Keratinocyte (primary cell): ENCODE measurements at regions not wholly inside any gene's neighbourhood (a gene's known extent, or its start where the extent isn't known, plus 50 kb on each side); places are given as distances from the start of the nearest gene placed in this dataset.

Experiments used
- EZH2 ChIP-seq: IDR thresholded peaks from one replicate; pipeline ENCODE4 v1.6.1; 2012; ENCODE audit warnings: inconsistent platforms, mild to moderate bottlenecking, low read length, moderate library complexity
- TF ChIP-seq, protein P1 (sequence below), 3 experiments: IDR thresholded peaks in 1 of 3; conservative IDR thresholded peaks in 1 of 3; optimal IDR thresholded peaks in 1 of 3; 2 replicates in 2 of 3; 3 replicates in 1 of 3; pipeline versions ENCODE3 to v1.5.1; 2011; ENCODE audit warnings: low read length in 3 of 3, mild to moderate bottlenecking in 3 of 3, moderate library complexity in 2 of 3, control low read depth in 1 of 3, inconsistent platforms in 1 of 3; ENCODE audit not compliant: insufficient read depth in 2 of 3; ENCODE audit errors: extremely low read depth in 1 of 3

DNA sequence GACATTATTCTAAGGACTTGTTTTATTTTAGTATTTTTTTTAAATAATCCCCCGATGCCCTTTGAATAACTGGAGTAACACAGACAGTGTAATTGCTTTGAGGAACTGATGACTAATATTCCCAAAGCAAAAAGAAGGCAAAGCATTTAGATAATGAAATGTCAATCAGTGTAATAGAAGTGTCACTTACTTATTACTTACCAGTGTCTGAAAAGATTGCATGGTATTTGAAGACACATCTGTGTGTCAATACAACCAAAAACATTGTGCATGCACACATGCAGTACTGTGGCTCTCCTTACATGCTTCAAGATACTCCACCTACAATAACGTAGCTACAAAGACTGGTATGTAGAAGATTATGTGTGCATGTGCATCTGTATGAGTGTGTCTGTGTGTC is 264.0 kb upstream of the ANO5 start:
- TF ChIP-seq, protein P1, sequence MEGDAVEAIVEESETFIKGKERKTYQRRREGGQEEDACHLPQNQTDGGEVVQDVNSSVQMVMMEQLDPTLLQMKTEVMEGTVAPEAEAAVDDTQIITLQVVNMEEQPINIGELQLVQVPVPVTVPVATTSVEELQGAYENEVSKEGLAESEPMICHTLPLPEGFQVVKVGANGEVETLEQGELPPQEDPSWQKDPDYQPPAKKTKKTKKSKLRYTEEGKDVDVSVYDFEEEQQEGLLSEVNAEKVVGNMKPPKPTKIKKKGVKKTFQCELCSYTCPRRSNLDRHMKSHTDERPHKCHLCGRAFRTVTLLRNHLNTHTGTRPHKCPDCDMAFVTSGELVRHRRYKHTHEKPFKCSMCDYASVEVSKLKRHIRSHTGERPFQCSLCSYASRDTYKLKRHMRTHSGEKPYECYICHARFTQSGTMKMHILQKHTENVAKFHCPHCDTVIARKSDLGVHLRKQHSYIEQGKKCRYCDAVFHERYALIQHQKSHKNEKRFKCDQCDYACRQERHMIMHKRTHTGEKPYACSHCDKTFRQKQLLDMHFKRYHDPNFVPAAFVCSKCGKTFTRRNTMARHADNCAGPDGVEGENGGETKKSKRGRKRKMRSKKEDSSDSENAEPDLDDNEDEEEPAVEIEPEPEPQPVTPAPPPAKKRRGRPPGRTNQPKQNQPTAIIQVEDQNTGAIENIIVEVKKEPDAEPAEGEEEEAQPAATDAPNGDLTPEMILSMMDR (optimal IDR thresholded peaks at IDR 0.05 in 1 of 3, IDR thresholded peaks at IDR 0.05 in 1 of 3, conservative IDR thresholded peaks at IDR 0.05 in 1 of 3; ENCODE audit: extremely low read depth in 1 of 3, insufficient read depth in 2 of 3, low read length in 3 of 3) = no peak
- no peak for TF ChIP-seq EZH2
